ENCODE measurements at regions not wholly inside any gene's neighbourhood (a gene's known extent, or its start where the extent isn't known, plus 50 kb on each side); places are given as distances from the start of the nearest gene placed in this dataset.

DNA sequence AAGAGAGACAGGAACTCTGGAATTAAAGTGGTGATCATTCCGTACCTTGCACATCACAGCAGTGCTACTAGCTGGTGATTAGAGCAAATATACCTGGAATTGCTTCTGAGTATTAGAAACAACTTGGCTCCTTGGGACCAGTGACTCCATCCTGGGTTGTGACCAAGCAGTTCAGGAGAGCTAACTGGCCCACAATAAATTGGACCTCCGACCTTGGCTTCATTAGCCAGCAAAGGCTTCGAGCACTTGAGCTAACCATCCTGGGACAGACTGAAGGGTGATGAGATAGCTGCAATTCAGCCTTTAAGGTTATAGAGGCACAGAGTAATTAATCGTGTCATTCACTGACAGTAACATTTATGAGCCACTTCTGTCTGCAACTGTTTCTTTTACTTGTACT, 287.8 kb downstream of the INHBA start:
- no peak for TF ChIP-seq POLR2A (IDR thresholded peaks at IDR 0.05)
- TF ChIP-seq, protein P1, sequence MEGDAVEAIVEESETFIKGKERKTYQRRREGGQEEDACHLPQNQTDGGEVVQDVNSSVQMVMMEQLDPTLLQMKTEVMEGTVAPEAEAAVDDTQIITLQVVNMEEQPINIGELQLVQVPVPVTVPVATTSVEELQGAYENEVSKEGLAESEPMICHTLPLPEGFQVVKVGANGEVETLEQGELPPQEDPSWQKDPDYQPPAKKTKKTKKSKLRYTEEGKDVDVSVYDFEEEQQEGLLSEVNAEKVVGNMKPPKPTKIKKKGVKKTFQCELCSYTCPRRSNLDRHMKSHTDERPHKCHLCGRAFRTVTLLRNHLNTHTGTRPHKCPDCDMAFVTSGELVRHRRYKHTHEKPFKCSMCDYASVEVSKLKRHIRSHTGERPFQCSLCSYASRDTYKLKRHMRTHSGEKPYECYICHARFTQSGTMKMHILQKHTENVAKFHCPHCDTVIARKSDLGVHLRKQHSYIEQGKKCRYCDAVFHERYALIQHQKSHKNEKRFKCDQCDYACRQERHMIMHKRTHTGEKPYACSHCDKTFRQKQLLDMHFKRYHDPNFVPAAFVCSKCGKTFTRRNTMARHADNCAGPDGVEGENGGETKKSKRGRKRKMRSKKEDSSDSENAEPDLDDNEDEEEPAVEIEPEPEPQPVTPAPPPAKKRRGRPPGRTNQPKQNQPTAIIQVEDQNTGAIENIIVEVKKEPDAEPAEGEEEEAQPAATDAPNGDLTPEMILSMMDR (IDR thresholded peaks at IDR 0.05) = no peak
